ENCODE measurements at regions not wholly inside any gene's neighbourhood (a gene's known extent, or its start where the extent isn't known, plus 50 kb on each side); places are given as distances from the start of the nearest gene placed in this dataset.

- no peak for TF ChIP-seq CTCF (IDR thresholded peaks at IDR 0.05; ENCODE audit: borderline replicate concordance, extremely low read depth, low read length, poor library complexity, severe bottlenecking)
- no peak for TF ChIP-seq EZH2 (IDR thresholded peaks at IDR 0.05; ENCODE audit: borderline replicate concordance, low read depth, low read length, severe bottlenecking)
Measured at GRCh38 chr15:60116456-60117089, 112.5 kb downstream of the FOXB1 start.
